ENCODE measurements at regions not wholly inside any gene's neighbourhood (a gene's known extent, or its start where the extent isn't known, plus 50 kb on each side); places are given as distances from the start of the nearest gene placed in this dataset.
"Not testable (repeated sequence)": the region's sequence is repeated elsewhere in the genome, so short reads cannot be mapped to it uniquely, and the experiment has no call there.

DNA sequence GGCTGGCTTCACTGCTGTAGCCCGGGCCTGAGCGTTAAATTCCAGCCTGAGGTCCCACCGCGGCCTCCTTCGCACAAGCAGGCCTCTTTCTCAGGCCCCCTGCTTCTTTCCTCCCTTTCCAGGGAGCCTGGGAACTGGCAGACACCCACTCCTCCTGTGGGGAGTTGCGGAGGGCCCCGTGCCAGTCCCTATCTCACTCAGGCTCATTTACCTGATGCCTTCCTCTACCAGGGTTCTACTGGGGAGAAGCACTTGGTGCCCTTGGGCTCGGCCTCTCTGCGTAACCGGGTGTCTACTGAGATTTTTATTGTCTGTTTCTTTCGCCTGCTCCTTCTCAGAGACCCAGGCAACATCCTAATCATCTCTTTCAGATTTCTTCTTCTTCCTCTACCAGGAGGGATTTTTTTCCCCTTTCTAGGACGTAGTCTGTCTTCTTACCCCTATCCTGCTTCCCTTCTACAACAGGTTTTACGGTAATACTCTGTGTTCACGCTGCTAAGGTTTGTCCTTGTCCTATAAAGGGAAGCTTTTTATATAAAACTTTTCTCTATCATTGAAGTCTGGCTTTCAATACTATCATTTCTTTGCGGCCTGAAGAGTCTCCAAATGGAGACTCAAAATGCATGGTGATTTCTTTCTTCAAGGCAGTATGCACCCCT is 135.4 kb upstream of the GPR12 start:
- DNase-seq (ENCODE audit: low read depth, low spot score), result no peak

DNA sequence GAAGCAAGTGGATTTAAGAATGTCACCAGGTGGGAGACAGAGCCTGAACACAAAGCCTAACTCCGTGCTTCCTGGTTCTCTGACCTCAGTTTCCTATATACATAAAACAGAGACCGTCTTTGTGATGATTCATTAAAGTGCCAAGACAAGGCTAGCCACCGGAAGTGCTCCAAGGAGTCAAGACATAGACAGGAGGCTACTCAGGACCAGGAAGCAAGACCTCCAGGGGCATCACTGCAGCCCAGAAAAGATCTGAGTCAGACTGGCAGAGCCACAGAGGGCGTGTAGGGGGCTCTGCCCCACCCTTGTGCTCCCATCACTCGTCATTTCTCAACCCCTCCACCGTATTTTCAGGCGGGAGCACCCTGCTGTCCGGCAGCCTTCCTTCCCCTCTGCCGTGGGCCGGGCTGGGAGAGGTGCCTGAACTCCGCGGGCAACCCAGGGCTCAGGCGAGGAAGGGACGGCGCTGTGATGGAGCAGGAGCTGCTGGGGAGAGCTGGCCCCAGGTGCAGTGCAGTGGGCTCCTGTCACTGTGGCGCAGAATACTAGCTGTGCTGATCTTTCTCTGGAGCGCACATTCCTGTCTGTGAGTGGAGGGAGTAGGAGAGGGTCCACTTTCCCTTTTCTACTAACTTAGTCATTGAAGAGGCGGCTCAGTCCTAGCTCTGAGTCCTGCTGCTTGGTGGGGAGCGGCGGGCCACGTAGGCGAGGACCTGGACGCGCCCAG is 134.7 kb upstream of the GPR12 start:
- no peak for DNase-seq (ENCODE audit: low read depth, low spot score)

- DNase-seq (ENCODE audit: low read depth, low spot score), result no peak
Measured at GRCh38 chr13:26888632-26889031, 128.0 kb upstream of the GPR12 start.

- no peak for DNase-seq (ENCODE audit: low read depth, low spot score)
Measured at GRCh38 chr13:26887594-26887993, 127.0 kb upstream of the GPR12 start.

GRCh38 chr13:26883613-26884257 is 123.1 kb upstream of the GPR12 start:
- no peak for DNase-seq (ENCODE audit: low read depth, low spot score)

DNA sequence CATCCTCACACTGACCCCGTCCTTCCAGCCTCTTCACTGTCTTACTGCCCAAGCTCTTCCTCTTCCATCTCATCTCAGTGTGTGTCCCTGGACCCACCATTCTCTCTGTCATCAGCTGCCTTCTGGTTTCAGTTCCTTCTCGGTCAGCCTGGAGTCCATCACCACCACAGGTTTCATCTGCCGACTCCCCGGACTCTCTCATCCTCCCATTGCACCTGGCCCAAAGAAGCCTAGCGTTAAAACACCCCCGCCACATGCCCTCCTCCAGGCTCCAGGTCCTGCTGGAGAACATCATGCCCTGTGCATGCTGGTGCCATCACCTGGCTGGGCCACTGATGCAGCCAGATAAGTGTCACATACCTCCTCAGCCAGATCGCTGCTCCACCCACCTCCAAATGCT is 122.1 kb upstream of the GPR12 start:
- DNase-seq (ENCODE audit: low read depth, low spot score), result no peak

DNA sequence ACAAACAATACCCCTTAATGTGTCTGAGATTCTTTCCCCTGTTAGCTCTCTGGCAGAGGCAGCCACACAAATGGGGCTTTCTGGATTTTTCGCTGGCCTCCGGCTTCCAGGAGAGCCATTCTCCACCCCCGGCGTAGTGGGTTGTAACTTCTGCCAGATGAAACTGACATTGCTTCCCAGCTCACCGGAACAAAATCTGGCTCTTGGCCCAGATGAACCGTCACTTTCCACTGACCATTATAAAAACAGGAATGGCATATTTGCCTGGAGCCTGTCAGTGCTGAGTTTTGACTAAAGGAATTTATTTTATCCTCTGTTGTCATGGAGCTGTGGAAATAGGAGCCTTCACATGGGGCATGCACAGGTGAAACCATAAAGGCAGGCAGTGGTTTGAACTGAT is 120.6 kb upstream of the GPR12 start:
- no peak for DNase-seq (ENCODE audit: low read depth, low spot score)

DNA sequence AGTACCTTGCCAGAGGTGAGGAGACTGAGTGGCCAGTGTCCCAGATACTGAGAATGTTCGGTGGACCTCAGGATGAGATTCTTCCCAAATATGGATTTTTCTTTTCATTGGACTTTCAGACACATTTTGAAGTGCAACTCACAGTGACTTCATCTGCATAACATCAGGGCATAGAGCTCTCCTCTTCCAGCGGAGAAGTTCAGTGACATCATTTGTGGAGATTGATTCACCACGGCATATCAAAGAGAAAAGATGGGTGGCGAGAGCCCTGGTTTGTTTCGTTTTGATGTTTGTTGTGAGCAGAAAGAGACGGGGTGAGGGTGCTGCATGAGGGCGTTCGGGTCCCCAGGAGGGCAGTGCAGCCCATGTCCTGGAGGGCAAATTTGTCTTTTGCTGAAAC is 120.1 kb upstream of the GPR12 start:
- DNase-seq (ENCODE audit: low read depth, low spot score), result no peak

- DNase-seq (ENCODE audit: low read depth, low spot score), result no peak
Measured at GRCh38 chr13:26878438-26878837, 117.9 kb upstream of the GPR12 start.

- DNase-seq (ENCODE audit: low read depth, low spot score), result no peak
Measured at GRCh38 chr13:26873386-26873698, 112.8 kb upstream of the GPR12 start.

DNA sequence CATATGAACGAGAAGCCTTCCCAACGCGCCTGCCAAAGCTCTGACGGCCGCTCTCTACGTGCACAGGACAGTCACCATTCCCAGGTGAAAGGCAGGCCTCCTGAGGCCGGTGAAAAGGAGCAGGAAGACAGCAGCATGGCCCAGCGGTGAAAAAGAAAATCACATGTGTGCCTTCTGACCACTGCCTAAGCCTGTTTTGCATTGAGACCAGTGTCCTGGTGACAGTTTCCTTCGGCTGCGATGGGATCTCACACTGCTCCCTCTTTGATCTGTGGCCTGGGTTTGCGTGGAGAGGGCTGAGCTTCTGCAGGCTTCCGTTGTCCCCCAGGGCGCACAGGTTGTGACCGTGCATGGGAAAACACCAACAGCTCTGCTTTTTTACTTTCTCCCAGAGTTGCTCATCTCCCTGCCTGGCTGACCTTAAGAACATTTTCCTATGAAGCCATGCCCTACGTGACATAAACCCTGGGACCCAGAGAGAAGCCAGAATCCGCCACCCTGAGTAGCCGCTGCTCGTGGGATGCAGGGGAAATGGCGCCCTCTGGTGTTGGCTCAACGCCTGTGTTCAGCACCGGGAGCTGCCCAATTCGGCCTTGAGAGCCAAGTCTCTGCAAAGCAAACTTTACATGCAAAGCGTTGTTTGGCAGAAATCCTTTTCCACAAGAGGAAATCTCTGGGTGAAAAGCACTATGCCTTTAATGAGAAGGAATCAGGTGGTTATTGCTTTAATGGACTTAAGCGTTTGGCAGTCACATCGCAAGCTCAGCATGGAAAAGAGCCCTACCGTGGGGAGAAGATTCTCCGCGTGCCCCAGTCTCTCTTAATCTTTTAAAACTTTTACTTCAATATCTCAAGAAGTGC is 112.2 kb upstream of the GPR12 start:
- DNase-seq (ENCODE audit: low read depth, low spot score), result no peak

GRCh38 chr13:26867451-26868091 is 107.0 kb upstream of the GPR12 start:
- DNase-seq (ENCODE audit: low read depth, low spot score), result no peak

GRCh38 chr13:26864576-26864975 is 104.0 kb upstream of the GPR12 start:
- no peak for DNase-seq (ENCODE audit: low read depth, low spot score)

DNA sequence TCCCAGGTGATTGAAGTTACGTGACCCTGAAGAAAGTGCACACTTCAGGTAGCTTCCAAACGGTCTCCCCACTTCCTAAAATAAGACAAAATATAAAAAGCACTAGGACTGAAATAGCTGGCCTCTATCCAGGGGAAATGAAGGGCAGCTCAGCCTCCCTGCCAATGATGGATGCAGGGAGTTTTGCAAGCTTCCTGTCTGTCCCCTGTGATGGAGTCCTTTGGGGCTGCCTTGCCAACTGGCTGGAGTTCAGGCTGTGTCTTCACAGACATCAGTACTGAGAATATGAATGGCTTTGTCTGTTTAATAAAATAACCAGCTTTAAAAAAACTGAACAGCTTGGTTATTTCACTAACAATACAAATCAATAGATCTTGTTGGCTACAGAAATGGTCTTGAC is 101.4 kb upstream of the GPR12 start:
- no peak for DNase-seq (ENCODE audit: low read depth, low spot score)

DNA sequence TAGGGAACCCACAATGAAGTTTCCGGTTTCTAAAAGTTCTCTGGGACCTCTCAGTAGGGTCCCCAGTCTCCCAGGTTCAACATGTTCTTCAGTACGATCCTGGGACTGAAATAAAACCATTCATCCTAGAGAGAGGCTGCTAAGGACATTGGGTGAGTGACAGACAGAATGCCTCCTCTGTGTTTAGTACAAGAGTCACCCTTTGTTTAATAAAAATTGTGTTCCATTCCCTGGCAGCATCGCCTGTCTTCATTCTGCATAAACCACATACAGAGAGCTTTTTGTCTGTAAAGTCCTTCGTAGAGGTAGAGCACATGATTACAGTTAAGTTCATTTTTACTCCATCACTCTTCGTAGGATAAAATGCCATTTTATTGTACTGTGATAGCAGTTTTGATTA is 95.3 kb upstream of the GPR12 start:
- no peak for DNase-seq (ENCODE audit: low read depth, low spot score)

DNA sequence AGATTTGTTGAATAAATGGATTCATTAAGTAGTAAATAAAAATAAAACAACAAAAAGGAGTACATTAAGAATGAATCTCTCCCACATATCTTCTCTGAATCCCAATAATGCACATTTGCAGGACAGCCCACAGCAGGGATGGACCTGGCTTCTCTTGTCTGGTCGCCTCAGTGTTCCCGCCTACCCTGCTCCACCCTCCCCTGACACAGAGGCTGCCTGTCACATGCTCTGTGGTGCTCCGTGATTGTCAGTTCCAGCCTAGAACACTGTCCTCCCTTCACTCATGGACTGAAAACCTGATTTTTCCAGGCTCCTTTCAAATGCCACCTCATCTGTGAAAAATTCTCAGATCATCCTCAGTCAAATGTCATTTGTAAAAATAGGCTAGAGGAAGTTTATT is 94.5 kb upstream of the GPR12 start:
- DNase-seq (ENCODE audit: low read depth, low spot score), result no peak

DNA sequence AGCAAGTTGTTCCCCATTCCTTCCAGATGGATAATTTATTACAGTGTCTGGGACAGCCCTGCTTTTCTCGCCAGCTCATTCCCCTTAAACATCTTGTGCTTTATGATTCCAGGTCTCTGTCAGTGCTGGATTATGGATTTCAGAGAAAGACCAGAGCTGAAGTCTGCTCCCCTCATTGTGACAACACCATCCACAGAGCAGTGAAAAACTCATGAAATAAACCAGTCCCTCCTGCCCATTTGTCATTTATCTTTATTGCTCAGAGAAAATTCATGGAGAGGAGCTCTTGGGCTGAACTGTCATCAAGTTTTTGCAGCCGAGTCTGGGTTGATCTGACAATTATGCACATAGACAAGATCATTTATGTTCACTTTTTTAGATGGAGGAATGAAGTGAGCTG is 92.7 kb upstream of the GPR12 start:
- no peak for DNase-seq (ENCODE audit: low read depth, low spot score)

DNA sequence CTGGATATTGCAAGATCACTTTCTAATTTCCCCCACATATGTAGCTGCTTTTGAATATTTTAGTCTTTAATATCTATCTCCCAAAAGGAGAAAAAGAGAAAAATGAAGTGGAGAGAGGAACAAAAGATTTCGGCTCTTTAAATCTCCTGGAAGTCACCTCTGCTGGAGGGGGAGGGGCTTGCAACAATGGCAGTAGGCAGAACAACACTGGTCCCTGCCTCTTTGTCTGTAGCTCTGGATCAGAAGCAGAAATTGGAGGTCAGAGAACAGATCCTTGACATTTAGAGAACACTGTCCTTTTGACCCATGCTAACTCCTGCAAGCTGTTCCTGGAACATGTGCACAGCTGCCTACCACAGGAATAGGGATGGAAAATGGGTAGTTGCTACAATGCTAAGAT is 86.7 kb upstream of the GPR12 start:
- no peak for DNase-seq (ENCODE audit: low read depth, low spot score)

- not testable (repeated sequence) for DNase-seq (ENCODE audit: low read depth, low spot score)
Measured at GRCh38 chr13:26845063-26845462, 84.5 kb upstream of the GPR12 start.

- DNase-seq (ENCODE audit: low read depth, low spot score), result no peak
Measured at GRCh38 chr13:26839682-26840081, 79.1 kb upstream of the GPR12 start.

GRCh38 chr13:26838821-26839220 is 78.2 kb upstream of the GPR12 start:
- DNase-seq (ENCODE audit: low read depth, low spot score), result no peak

- no peak for DNase-seq (ENCODE audit: low read depth, low spot score)
Measured at GRCh38 chr13:26837997-26838396, 77.4 kb upstream of the GPR12 start.
